GM19239 (cell line): ENCODE measurements at regions not wholly inside any gene's neighbourhood (a gene's known extent, or its start where the extent isn't known, plus 50 kb on each side); places are given as distances from the start of the nearest gene placed in this dataset.

Source experiments
- DNase-seq: peaks from one replicate; pipeline ENCODE4 v3.0.0; 2011; ENCODE audit warnings: low spot score; ENCODE audit not compliant: insufficient read length
- FAIRE-seq: peaks from 2 replicates; lab custom pipeline; 2011; peaks lifted over from hg19 to GRCh38; lab: Jason Lieb, UNC

GRCh38 chr1:98340511-98340910 is 321.0 kb upstream of the SNX7 start:
- no peak for DNase-seq
- no peak for FAIRE-seq

DNA sequence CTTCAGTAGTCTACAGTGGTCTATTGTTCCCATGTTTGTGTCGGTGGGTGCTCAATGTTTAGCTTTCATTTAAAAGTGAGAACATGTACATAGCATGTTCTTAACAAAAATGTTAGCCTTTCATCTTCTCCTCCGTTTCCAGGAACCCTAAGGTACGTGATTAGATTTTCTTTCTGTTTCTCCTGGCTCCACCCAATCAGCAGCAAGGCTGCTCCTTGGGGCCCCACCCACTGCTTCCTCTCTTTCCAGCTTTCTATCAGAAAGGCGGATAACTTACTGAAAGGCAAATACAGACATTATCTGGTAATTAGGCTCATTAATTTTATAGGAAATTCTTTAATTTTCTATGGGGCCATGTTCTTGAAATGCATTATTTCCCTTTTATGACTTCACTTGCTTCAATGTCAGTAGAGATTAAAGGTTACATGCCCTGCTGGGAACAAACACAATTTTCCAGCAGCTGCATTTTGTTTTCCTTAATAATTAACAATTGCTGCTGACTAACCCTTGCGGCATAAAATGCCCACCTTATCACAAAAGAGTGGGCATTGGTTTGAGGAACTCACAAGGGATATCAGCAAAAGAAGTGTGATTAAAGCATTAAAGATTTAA is 324.9 kb upstream of the SNX7 start:
- FAIRE-seq, result no peak
- DNase-seq, result no peak

GRCh38 chr1:98333936-98334335 is 327.6 kb upstream of the SNX7 start:
- DNase-seq (no peak), FAIRE-seq (no peak)

GRCh38 chr1:98333406-98333805 is 328.1 kb upstream of the SNX7 start:
- FAIRE-seq (no peak), DNase-seq (no peak)

DNA sequence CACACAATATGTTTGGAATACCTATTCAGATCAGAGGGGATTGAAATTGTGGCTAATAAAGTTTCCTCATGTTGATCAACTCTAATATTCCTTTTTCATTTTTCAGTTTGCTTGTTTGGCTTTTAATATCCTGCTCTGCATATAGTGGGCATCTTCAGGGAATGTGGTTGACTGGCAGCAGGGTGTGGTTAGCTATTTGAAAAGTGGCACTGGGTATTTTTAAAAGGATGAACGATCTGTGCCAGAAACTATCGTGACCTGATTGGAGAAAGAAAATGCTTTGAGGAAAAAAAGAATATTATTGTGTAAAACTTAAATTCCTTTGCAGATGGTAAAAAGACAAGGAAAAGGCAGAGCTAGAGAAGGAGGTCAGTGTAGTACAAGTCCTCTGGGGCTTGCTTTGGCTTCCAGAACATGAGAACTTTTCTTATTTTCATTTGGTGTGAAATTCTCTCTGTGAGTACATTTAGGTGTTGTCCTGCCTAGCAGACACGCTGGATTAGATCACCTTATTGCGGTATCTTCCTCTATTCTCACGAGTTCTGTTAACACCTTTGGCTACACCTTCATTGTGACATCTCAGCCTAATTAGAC is 329.7 kb upstream of the SNX7 start:
- no peak for DNase-seq
- FAIRE-seq, result no peak

- DNase-seq (no peak), FAIRE-seq (no peak)
These were observed 330.3 kb upstream of the SNX7 start for GRCh38 chr1:98331243-98331642.

- FAIRE-seq, result no peak
- no peak for DNase-seq
These were observed 331.3 kb upstream of the SNX7 start for GRCh38 chr1:98330224-98330623.

DNA sequence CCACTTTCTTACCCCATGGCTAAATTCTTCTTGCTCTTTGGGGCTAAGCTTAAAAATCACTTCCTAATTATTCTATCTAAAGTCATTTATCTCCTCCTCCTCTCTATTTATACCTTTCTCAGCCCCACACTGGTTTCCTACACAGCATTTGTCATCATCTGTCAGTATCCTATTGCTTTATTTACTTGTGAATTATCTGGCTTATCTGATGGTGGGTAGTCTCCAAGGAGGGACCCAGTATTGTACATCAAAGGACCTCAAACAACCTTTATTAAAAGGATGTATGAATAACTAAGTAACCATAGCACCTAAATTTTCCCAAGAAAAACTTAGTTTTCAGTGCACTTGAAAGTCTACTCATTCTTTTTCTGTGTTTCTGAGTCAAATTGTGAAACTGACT is 332.7 kb upstream of the SNX7 start:
- DNase-seq (no peak), FAIRE-seq (no peak)

DNA sequence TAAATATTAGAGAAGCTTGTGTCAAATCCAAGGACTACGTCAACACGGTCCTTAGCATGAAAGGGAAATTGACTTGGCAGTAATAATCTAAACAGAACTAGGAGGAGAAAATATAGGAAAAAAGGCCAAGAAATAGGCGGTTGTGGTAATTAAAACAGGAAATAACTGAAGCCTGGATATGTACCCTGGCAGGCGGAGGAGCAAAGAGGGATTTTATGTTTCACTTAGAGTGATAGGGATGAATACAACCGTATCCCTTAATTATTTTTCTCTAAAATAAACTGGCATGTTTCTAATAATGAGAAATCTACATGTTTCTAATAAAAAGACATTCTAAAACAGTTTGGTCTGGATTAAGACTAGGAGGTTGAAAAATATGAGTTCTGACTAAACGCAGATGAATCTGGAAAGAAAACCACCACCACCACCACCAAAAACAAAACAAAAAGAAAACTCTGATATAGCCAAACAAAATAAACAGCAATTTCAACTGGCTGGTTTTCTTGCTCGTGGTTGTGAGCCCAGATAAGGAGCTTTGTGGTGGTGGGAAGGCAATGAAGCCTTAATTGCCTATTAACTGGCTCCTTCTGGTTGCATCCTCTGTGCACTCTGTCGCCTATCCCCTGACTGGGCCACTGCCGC is 334.2 kb upstream of the SNX7 start:
- DNase-seq (no peak), FAIRE-seq (no peak)

DNA sequence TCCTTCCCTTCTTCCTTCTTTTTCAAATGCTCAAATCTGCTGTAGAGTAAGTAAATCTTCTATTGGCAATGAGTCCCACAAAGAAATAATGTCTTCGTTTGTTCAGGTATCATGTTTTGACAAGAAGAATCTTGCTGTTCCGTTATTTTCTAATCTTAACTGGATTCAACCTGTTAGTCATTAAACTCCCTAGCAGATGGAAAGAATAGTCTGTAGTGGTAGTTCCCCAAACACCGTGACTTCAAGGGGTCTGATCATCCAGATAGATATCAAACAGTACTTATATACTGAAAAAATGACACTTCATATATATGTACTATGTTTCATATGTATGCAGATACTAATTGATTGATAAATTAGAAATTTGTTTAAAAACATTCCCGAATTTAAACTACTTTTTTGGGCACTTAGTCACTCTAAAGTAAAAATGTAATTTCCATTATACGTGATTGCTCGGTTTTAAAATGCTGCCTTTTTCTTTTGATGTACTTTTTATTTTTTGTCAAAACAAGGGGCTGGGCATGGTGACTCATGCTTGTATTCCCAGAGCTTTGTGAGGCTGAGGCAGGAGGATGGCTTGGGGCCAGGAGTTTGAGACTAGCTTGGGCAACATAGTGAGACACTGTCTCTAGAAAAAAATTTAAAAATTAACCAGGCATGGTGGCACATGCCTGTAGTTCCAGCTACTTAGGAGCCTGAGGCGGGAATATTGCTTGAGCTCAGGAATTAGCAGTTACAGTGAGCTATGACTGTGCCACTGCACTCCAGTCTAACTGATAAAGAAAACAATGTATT is 335.7 kb upstream of the SNX7 start:
- DNase-seq (no peak), FAIRE-seq (no peak)

DNA sequence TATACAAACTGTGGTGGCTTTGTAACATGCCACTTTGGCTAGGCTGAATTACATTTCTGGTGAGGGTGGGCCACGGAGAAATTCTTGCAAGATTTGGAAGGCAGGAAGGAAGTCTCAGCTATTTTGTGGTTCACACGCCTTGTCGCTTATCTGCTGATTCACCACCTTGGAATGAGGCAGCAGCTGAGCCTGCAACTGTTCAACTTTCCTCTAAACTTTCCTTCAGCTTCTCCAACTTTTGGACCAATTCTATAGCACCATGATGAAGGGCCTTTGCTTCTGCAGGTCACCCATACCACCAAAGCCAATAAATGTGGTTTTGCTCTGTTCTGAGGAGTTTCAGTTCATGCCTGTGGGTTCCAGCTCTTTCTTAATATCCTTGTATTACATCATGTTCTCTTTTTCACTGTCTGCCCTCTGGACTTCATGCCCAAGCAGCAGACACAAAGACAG is 337.6 kb upstream of the SNX7 start:
- DNase-seq (no peak), FAIRE-seq (no peak)

DNA sequence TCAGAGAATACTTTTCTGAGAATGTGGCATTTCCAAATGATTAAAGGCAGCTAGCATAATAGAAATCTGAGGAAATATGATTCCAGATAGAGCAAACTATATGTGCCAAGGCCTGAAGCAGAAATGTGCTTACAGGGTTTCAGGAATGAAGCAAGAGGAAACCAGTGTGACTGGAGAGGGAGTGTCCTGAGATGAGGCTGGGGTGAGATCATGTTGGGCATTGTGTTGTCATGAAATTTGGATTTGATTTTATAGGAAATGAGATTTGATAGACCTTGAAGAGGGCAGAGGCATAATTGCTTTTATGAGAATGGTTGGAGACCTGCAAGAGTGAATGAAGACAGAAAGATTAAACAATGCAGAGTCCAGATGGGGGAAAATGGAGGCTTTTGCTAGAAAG is 338.1 kb upstream of the SNX7 start:
- DNase-seq, result no peak
- no peak for FAIRE-seq

- DNase-seq (no peak), FAIRE-seq (no peak)
These were observed 338.6 kb upstream of the SNX7 start for GRCh38 chr1:98322966-98323365.

- FAIRE-seq, result no peak
- DNase-seq, result no peak
These were observed 339.4 kb upstream of the SNX7 start for GRCh38 chr1:98322086-98322485.

DNA sequence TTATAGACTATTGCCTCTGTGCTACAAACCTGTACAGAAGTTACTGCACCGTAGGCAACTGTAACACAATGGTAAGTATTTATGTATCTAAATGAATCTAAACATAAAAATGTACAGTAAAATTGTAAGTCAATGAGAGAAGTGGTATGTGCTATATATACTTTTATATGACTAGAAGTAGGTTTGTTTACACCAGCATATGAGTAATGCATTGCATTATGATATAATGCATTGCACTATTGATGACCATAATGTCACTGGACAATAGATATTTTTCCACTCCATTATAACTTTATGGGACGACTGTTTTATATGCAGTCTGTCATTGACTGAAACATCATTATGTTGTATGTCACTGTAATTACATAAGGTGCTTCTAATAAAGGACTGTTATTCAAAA is 340.3 kb upstream of the SNX7 start:
- FAIRE-seq (no peak), DNase-seq (no peak)

- FAIRE-seq (no peak), DNase-seq (no peak)
These were observed 345.1 kb upstream of the SNX7 start for GRCh38 chr1:98316286-98316905.

GRCh38 chr1:98315309-98315708 is 346.2 kb upstream of the SNX7 start:
- DNase-seq (no peak), FAIRE-seq (no peak)

GRCh38 chr1:98314601-98315000 is 346.9 kb upstream of the SNX7 start:
- FAIRE-seq (no peak), DNase-seq (no peak)

DNA sequence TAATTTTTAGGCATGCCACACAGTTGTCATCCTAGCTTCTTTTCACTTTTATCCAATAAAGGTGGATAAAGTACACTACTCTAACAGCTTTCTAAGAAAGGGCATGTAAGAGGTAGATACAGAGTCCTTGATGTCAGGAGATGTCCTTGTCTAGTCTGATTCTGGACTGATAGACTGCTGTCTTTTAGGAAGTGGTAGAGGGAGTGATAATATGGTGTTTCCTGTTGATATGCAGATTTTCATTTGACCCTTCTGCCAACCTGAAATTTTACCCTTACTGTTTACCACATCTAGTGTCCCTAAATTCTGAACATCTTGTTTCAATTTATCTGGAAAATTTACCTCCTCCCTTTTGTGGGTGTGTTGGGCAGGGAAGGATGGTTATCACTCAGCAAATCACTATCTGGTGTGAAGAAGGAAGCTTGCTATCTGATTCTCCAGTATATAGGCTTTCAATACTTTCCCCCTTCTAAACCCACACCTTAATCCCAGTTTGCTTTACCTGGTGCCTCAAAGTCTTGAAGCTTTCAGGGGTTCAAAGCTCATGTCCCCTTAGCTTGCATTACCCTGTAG is 354.9 kb upstream of the SNX7 start:
- no peak for FAIRE-seq

GRCh38 chr1:98305362-98305761 is 356.2 kb upstream of the SNX7 start:
- no peak for FAIRE-seq

More for the DNA sequence above, 354.9 kb upstream of the SNX7 start:
- DNase-seq, result no peak

More at GRCh38 chr1:98305362-98305761, 356.2 kb upstream of the SNX7 start:
- DNase-seq, result no peak
